ENCODE measurements at regions not wholly inside any gene's neighbourhood (a gene's known extent, or its start where the extent isn't known, plus 50 kb on each side); places are given as distances from the start of the nearest gene placed in this dataset.

DNA sequence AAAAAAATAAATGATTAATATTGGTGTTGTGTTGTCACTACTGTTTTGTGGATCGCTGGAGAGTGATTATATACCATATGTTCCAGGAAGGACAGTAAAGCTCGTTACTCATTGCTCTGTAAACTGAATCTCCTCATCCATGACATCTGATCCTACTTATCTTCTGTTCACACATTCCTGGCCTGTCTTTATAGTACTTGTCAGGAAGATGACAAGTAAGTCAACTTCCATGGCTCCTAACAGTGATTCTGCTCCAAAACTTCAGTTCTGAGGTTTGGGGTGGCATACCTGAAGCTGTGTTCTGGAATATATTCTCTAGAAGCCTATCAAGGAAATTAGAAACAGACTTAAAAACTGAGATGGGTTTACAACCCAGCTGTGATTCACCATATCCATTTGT lies 288.9 kb downstream of the ZBBX start:
- Histone ChIP-seq H3K27ac (ENCODE audit: low read length) (no peak overlapping the region), H3K4me3 (ENCODE audit: control insufficient read depth in 1 of 2, extremely low read depth in 1 of 2, low read length in 1 of 2) (no peak overlapping the region), H3K9me3 (no peaks in the 10 kb centered on the region), H3K4me1 (ENCODE audit: control insufficient read depth in 1 of 2, extremely low read depth in 1 of 2, insufficient read depth in 2 of 2, low read length in 2 of 2) (no peaks in the 10 kb centered on the region), H3K27me3 (replicated peaks in 1 of 2; ENCODE audit: control insufficient read depth in 2 of 2, extremely low read depth in 1 of 2, insufficient read depth in 2 of 2, low read length in 1 of 2) (no peaks in the 10 kb centered on the region), H3K36me3 (ENCODE audit: control insufficient read depth in 2 of 2, extremely low read depth in 1 of 2, insufficient read depth in 1 of 2, low read length in 1 of 2) (no peaks in the 10 kb centered on the region)
- Mint-ChIP-seq H3K36me3 (no peaks in the 10 kb centered on the region), H3K27ac (no peak overlapping the region), H3K27me3 (no peaks in the 10 kb centered on the region), H3K4me1 (no peaks in the 10 kb centered on the region), H3K4me3 (no peak overlapping the region), H3K9me3 (peaks cover 2 to 4% (median 3%) of the 10 kb centered on the region in 3 donors)
- WGBS (ENCODE audit: insufficient coverage), result no CpG with 5 or more reads among the region's 2 CpGs
- ATAC-seq (replicated peaks in 1 of 4) (no peak), DNase-seq (no peak)
- CTCF ChIA-PET, result no interaction called here
- POLR2A ChIA-PET, result no interaction called here

DNA sequence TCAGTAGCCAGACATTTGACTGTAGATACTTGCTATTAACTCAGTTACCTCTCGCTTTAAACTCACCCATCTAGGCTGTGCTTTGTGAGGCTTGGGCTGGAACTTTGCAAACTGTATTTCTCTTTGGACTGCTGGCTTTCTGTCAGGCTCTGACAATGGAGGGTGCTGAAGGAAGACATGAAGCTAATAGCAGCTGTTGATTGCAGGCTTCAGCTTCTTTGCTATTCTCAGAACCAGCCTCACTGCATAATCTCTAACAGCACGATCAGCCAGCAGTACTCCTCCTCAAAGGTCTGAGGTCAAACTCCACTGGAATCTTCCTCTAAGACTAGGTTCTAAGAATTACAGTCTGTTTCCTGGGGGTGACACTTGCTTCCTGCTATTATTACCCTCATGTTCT lies 295.6 kb downstream of the ZBBX start:
- H3K36me3 Mint-ChIP-seq, result no peaks in the 10 kb centered on the region
- ChIA-PET POLR2A (no interaction called here), CTCF (no interaction called here)
- Histone ChIP-seq H3K27ac (ENCODE audit: low read length) (no peak overlapping the region), H3K9me3 (no peaks in the 10 kb centered on the region), H3K4me1 (ENCODE audit: control insufficient read depth in 1 of 2, extremely low read depth in 1 of 2, insufficient read depth in 2 of 2, low read length in 2 of 2) (no peaks in the 10 kb centered on the region), H3K4me3 (ENCODE audit: control insufficient read depth in 1 of 2, extremely low read depth in 1 of 2, low read length in 1 of 2) (no peak overlapping the region), H3K36me3 (ENCODE audit: control insufficient read depth in 2 of 2, extremely low read depth in 1 of 2, insufficient read depth in 1 of 2, low read length in 1 of 2) (no peaks in the 10 kb centered on the region), H3K27me3 (replicated peaks in 1 of 2; ENCODE audit: control insufficient read depth in 2 of 2, extremely low read depth in 1 of 2, insufficient read depth in 2 of 2, low read length in 1 of 2) (no peaks in the 10 kb centered on the region)
- H3K4me3 Mint-ChIP-seq, result no peak overlapping the region
- H3K27me3 Mint-ChIP-seq, result no peaks in the 10 kb centered on the region
- peaks cover 0 to 5% (median 0%) of the 10 kb centered on the region in 3 donors for H3K9me3 Mint-ChIP-seq
- no peak overlapping the region for H3K27ac Mint-ChIP-seq
- ATAC-seq (replicated peaks in 1 of 4), result no peak
- 11% methylated on average over 1 of the region's 2 CpGs for WGBS (ENCODE audit: insufficient coverage)
- H3K4me1 Mint-ChIP-seq, result no peaks in the 10 kb centered on the region
- DNase-seq, result no peak

DNA sequence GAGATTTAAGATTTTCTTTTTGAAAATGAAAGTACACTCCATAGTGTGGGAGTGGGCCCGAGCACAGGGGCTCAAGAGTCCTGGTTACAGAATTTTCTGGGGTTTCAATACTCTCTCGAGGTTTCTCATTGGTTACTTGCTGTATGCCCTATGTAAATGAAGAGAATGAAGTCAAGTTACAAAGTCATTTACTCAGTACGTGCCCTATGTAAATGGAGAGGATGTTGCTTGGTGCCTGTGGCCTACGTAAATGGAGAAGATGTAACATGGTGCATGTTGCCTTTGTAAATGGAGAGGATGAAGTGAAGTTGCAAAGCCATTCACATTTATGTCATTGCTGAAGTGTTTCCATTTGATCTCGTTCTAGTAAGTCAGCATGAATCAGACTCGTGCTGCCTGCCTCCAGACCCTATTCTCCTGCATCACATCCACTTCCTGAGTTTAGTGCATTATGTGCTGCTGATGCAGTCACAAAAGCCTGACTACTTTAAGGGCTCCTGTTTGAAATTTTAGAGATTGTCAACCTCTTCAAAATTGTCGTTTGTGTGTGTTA lies 302.0 kb downstream of the ZBBX start:
- Mint-ChIP-seq H3K36me3 (no peaks in the 10 kb centered on the region), H3K27me3 (no peaks in the 10 kb centered on the region), H3K4me3 (no peak overlapping the region), H3K9me3 (peaks cover 0 to 9% (median 0%) of the 10 kb centered on the region in 3 donors), H3K27ac (no peak overlapping the region), H3K4me1 (no peaks in the 10 kb centered on the region)
- Histone ChIP-seq H3K27ac (ENCODE audit: low read length) (no peak overlapping the region), H3K27me3 (replicated peaks in 1 of 2; ENCODE audit: control insufficient read depth in 2 of 2, extremely low read depth in 1 of 2, insufficient read depth in 2 of 2, low read length in 1 of 2) (no peaks in the 10 kb centered on the region), H3K4me1 (ENCODE audit: control insufficient read depth in 1 of 2, extremely low read depth in 1 of 2, insufficient read depth in 2 of 2, low read length in 2 of 2) (no peaks in the 10 kb centered on the region), H3K36me3 (ENCODE audit: control insufficient read depth in 2 of 2, extremely low read depth in 1 of 2, insufficient read depth in 1 of 2, low read length in 1 of 2) (no peaks in the 10 kb centered on the region), H3K9me3 (no peaks in the 10 kb centered on the region), H3K4me3 (ENCODE audit: control insufficient read depth in 1 of 2, extremely low read depth in 1 of 2, low read length in 1 of 2) (no peak overlapping the region)
- ChIA-PET POLR2A (no interaction called here), CTCF (no interaction called here)
- WGBS (ENCODE audit: insufficient coverage), result 42% methylated on average over 3 of the region's 7 CpGs
- ATAC-seq (replicated peaks in 1 of 4) (no peak), DNase-seq (no peak)

DNA sequence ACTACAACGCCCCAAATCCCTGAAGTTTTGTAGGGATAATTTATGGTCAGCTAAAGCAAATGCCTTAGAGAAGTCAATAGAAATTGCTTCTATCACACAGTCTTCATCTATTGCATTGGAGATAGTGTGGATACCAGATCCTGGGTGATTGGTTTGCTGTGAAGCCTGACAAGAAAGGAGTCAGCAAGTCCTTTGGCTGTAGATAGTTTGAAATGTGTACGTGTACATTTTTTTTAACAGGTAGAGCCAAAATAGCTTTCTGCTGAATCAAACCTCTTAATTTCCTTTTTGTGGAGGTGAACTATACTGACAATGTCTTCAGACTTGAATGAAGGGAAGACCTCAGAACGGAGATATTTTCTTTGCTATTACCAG lies 312.3 kb downstream of the ZBBX start:
- Mint-ChIP-seq H3K27me3 (no peaks in the 10 kb centered on the region), H3K4me3 (no peak overlapping the region), H3K27ac (no peak overlapping the region), H3K4me1 (no peaks in the 10 kb centered on the region), H3K9me3 (peaks cover 0 to 7% (median 2%) of the 10 kb centered on the region in 3 donors), H3K36me3 (no peaks in the 10 kb centered on the region)
- ChIA-PET CTCF (no interaction called here), POLR2A (no interaction called here)
- H3K4me1 ChIP-seq (ENCODE audit: control insufficient read depth in 1 of 2, extremely low read depth in 1 of 2, insufficient read depth in 2 of 2, low read length in 2 of 2), result no peaks in the 10 kb centered on the region
- DNase-seq (no peak), ATAC-seq (replicated peaks in 1 of 4) (no peak)
- H3K27ac ChIP-seq (ENCODE audit: low read length), result no peak overlapping the region
- 100% methylated on average over 1 of the region's 3 CpGs for WGBS (ENCODE audit: insufficient coverage)
- no peaks in the 10 kb centered on the region for H3K9me3 ChIP-seq
- H3K36me3 ChIP-seq (ENCODE audit: control insufficient read depth in 2 of 2, extremely low read depth in 1 of 2, insufficient read depth in 1 of 2, low read length in 1 of 2), result no peaks in the 10 kb centered on the region
- no peaks in the 10 kb centered on the region for H3K27me3 ChIP-seq (replicated peaks in 1 of 2; ENCODE audit: control insufficient read depth in 2 of 2, extremely low read depth in 1 of 2, insufficient read depth in 2 of 2, low read length in 1 of 2)
- H3K4me3 ChIP-seq (ENCODE audit: control insufficient read depth in 1 of 2, extremely low read depth in 1 of 2, low read length in 1 of 2), result no peak overlapping the region

DNA sequence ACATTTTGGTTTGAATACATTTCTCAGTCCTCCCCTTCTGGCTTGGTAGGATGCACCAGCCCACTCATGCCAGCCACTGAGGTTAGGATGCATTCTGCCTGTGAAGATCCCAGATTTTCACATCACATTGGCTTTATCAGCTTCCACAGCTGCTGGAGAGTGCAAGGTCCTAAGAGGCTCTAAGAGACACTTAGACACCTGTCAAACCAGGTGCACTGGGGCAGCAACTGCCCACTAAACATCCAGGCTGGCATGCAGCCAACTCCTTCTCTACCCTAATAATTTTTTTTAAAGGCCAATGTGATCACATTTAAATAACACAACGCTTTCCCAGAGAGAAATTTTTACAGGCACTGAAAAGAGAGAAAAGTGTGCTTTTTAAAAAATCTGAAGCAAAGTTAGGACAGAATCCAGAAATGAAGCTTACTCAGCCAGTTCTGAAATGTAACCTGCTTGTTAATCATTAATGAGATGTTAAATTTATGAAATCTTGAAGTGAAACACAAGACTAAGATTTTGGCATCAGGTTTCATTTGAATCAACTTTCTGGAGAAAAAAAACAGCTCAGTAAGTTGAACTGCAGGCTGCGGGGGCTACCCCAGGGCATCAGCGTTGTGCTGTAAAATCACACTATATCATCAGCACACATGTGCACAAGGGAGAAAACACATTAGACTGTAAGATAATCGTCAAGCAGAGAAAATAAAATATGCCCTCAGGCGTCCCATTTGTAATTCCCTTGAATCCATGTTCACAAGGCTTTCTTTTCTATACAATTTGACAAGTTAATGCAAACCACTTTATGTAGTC lies 312.9 kb downstream of the ZBBX start:
- Mint-ChIP-seq H3K4me3 (no peak overlapping the region), H3K27ac (no peak overlapping the region), H3K4me1 (no peaks in the 10 kb centered on the region), H3K27me3 (no peaks in the 10 kb centered on the region), H3K36me3 (no peaks in the 10 kb centered on the region), H3K9me3 (peaks cover 0 to 7% (median 2%) of the 10 kb centered on the region in 3 donors)
- Histone ChIP-seq H3K27me3 (replicated peaks in 1 of 2; ENCODE audit: control insufficient read depth in 2 of 2, extremely low read depth in 1 of 2, insufficient read depth in 2 of 2, low read length in 1 of 2) (no peaks in the 10 kb centered on the region), H3K9me3 (no peaks in the 10 kb centered on the region), H3K36me3 (ENCODE audit: control insufficient read depth in 2 of 2, extremely low read depth in 1 of 2, insufficient read depth in 1 of 2, low read length in 1 of 2) (no peaks in the 10 kb centered on the region), H3K27ac (ENCODE audit: low read length) (no peak overlapping the region), H3K4me1 (ENCODE audit: control insufficient read depth in 1 of 2, extremely low read depth in 1 of 2, insufficient read depth in 2 of 2, low read length in 2 of 2) (no peaks in the 10 kb centered on the region), H3K4me3 (ENCODE audit: control insufficient read depth in 1 of 2, extremely low read depth in 1 of 2, low read length in 1 of 2) (no peak overlapping the region)
- ATAC-seq (replicated peaks in 1 of 4) (no peak), DNase-seq (no peak)
- POLR2A ChIA-PET, result no interaction called here
- 61% methylated on average over 4 of the region's 5 CpGs for WGBS (ENCODE audit: insufficient coverage)
- CTCF ChIA-PET, result no interaction called here

DNA sequence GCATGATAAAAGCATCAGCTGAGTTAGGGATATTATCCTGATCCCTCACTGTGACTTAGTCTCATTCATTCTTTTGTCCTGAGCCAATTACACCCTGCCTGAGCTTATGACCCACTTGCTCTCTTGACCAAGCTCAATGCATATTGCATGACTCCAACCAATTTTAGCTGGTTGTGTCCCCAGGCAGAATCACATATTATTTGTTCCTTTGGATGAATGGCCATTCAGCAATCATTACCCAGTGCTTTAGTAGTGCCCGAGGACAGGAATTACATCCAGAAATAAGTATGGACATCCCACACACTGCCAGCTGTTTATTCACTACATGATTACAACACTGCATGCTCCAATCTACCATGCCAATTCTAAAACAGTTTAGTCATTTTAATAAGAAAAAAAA lies 322.5 kb downstream of the ZBBX start:
- Histone ChIP-seq H3K9me3 (no peaks in the 10 kb centered on the region), H3K4me3 (ENCODE audit: control insufficient read depth in 1 of 2, extremely low read depth in 1 of 2, low read length in 1 of 2) (no peak overlapping the region), H3K27me3 (replicated peaks in 1 of 2; ENCODE audit: control insufficient read depth in 2 of 2, extremely low read depth in 1 of 2, insufficient read depth in 2 of 2, low read length in 1 of 2) (no peaks in the 10 kb centered on the region), H3K4me1 (ENCODE audit: control insufficient read depth in 1 of 2, extremely low read depth in 1 of 2, insufficient read depth in 2 of 2, low read length in 2 of 2) (no peaks in the 10 kb centered on the region), H3K27ac (ENCODE audit: low read length) (no peak overlapping the region), H3K36me3 (ENCODE audit: control insufficient read depth in 2 of 2, extremely low read depth in 1 of 2, insufficient read depth in 1 of 2, low read length in 1 of 2) (no peaks in the 10 kb centered on the region)
- WGBS (ENCODE audit: insufficient coverage), result no CpG with 5 or more reads among the region's 1 CpG
- H3K27ac Mint-ChIP-seq, result no peak overlapping the region
- DNase-seq (no peak), ATAC-seq (replicated peaks in 1 of 4) (no peak)
- H3K9me3 Mint-ChIP-seq, result peaks cover 5 to 11% (median 6%) of the 10 kb centered on the region in 3 donors
- no peak overlapping the region for H3K4me3 Mint-ChIP-seq
- POLR2A ChIA-PET, result no interaction called here
- no peaks in the 10 kb centered on the region for H3K27me3 Mint-ChIP-seq
- CTCF ChIA-PET, result no interaction called here
- H3K4me1 Mint-ChIP-seq, result no peaks in the 10 kb centered on the region
- H3K36me3 Mint-ChIP-seq, result no peaks in the 10 kb centered on the region
